ENCODE measurements at regions not wholly inside any gene's neighbourhood (a gene's known extent, or its start where the extent isn't known, plus 50 kb on each side); places are given as distances from the start of the nearest gene placed in this dataset.

GRCh38 chr5:107805824-107806223, 135.1 kb upstream of the EFNA5 start:
- Histone ChIP-seq H3K4me1 (peaks cover 0 to 5% (median 0%) of the 10 kb centered on the region in 12 donors), H3K4me3 (no peak overlapping the region), H3K27ac (no peak overlapping the region), H3K36me3 (no peaks in the 10 kb centered on the region), H3K9me3 (no peaks in the 10 kb centered on the region), H3K27me3 (no peaks in the 10 kb centered on the region)
- ATAC-seq = no peak
- 48 to 72% (median 62%) methylated on average over 3 of the region's 3 CpGs for WGBS, 4 donors
- intact Hi-C loops (cut with DNase I) = no loop called here
- TF ChIP-seq CTCF (IDR thresholded peaks at IDR 0.05) (no peak), POLR2A (IDR thresholded peaks at IDR 0.05) (no peak)
- no peak for DNase-seq

- WGBS, 4 donors = 71 to 84% (median 76%) methylated on average over 6 of the region's 6 CpGs
- no peak overlapping the region for H3K4me3 ChIP-seq
- H3K27me3 ChIP-seq = no peaks in the 10 kb centered on the region
- H3K9me3 ChIP-seq = no peaks in the 10 kb centered on the region
- intact Hi-C loops (cut with DNase I) = no loop called here
- H3K36me3 ChIP-seq = no peaks in the 10 kb centered on the region
- TF ChIP-seq CTCF (IDR thresholded peaks at IDR 0.05) (no peak), POLR2A (IDR thresholded peaks at IDR 0.05) (no peak)
- H3K4me1 ChIP-seq = peaks cover 0 to 5% (median 0%) of the 10 kb centered on the region in 12 donors
- DNase-seq = no peak
- no peak for ATAC-seq
- H3K27ac ChIP-seq = no peak overlapping the region
Observed at GRCh38 chr5:107805166-107805565, 134.4 kb upstream of the EFNA5 start.

GRCh38 chr5:107803728-107804127, 133.0 kb upstream of the EFNA5 start:
- Histone ChIP-seq H3K27ac (no peak overlapping the region), H3K4me1 (peaks cover 0 to 5% (median 0%) of the 10 kb centered on the region in 12 donors), H3K4me3 (no peak overlapping the region), H3K36me3 (no peaks in the 10 kb centered on the region), H3K9me3 (no peaks in the 10 kb centered on the region), H3K27me3 (no peaks in the 10 kb centered on the region)
- TF ChIP-seq POLR2A (IDR thresholded peaks at IDR 0.05) (no peak), CTCF (IDR thresholded peaks at IDR 0.05) (no peak)
- intact Hi-C loops (cut with DNase I) = no loop called here
- DNase-seq (no peak), ATAC-seq (no peak)

- Histone ChIP-seq H3K4me3 (no peak overlapping the region), H3K4me1 (no peaks in the 10 kb centered on the region), H3K27me3 (no peaks in the 10 kb centered on the region), H3K27ac (no peak overlapping the region), H3K36me3 (no peaks in the 10 kb centered on the region), H3K9me3 (no peaks in the 10 kb centered on the region)
- ATAC-seq = no peak
- TF ChIP-seq POLR2A (IDR thresholded peaks at IDR 0.05) = no peak
- TF ChIP-seq CTCF (IDR thresholded peaks at IDR 0.05) = no peak
- no peak for DNase-seq
- intact Hi-C loops (cut with DNase I) = no loop called here
- 82 to 95% (median 84%) methylated on average over 2 of the region's 2 CpGs for WGBS, 4 donors
Observed at GRCh38 chr5:107801061-107801460, 130.3 kb upstream of the EFNA5 start.

All from heart left ventricle (tissue), 16 donors.